Kidney epithelial cell (primary cell): ENCODE measurements at regions not wholly inside any gene's neighbourhood (a gene's known extent, or its start where the extent isn't known, plus 50 kb on each side); places are given as distances from the start of the nearest gene placed in this dataset.

Experiments
- DNase-seq: peaks from one replicate; pipeline ENCODE4 v3.0.0-alpha.2; 2010; ENCODE audit warnings: low read depth
- H3K27me3 ChIP-seq: 2 replicates; pipeline ENCODE4 v1.6.0; 2011; ENCODE audit warnings: low read length; ENCODE audit not compliant: control insufficient read depth, insufficient read depth
- H3K36me3 ChIP-seq: 2 replicates; pipeline ENCODE4 v1.5.1; 2011; ENCODE audit warnings: low read length; ENCODE audit not compliant: control insufficient read depth, insufficient read depth
- H3K4me3 ChIP-seq: 2 replicates; pipeline ENCODE4 v1.5.1; 2011; ENCODE audit warnings: low read depth, mild to moderate bottlenecking, control low read depth, low read length
- CTCF ChIP-seq: IDR thresholded peaks from 2 replicates; pipeline ENCODE4 v1.5.1; 2011; ENCODE audit warnings: mild to moderate bottlenecking, moderate library complexity, low read length, control low read depth, inconsistent platforms; ENCODE audit not compliant: insufficient read depth, poor library complexity, severe bottlenecking

DNA sequence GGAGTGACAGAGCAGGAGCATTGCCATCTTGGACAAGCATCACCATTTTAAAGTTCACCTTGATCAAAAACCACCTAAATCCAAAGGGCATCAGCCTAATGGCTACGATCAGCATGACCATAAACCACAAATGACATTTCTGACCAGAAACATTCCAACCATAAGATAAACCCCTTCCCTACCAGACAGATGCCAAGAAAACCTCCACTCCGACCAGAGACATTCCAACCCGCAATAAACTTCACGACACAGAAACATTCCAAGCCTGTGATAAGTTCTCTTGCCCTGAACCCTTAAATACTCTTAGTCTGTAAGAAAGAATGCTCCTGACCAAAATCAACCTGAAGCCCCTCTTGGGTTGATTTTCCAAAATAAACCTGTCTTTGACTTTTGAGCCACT is 606.9 kb downstream of the POM121L12 start:
- no peak for TF ChIP-seq CTCF
- Histone ChIP-seq H3K27me3 (no peaks in the 10 kb centered on the region), H3K36me3 (no peaks in the 10 kb centered on the region), H3K4me3 (no peak overlapping the region)
- DNase-seq, result peak; percentile 5

DNA sequence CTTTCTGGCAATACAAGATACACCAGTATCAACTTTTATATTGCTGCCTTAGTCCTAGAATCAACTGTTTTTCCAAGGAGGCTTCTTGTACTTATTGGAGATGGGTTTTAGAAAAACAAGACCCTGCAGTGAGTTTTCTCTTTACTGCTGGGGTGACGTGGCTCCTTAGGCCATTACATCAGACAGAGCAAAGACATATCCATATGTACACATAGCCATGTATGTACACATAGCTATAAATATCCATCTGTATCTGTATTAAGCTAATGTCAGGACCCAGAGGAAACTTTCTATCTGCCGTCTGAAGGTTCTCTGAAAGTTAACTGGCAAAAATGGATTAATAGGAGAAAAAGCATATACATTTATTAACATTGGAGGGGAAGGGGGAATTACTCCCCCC is 607.4 kb downstream of the POM121L12 start:
- TF ChIP-seq CTCF, result no peak
- Histone ChIP-seq H3K4me3 (no peak overlapping the region), H3K27me3 (no peaks in the 10 kb centered on the region), H3K36me3 (no peaks in the 10 kb centered on the region)
- DNase-seq, result no peak

DNA sequence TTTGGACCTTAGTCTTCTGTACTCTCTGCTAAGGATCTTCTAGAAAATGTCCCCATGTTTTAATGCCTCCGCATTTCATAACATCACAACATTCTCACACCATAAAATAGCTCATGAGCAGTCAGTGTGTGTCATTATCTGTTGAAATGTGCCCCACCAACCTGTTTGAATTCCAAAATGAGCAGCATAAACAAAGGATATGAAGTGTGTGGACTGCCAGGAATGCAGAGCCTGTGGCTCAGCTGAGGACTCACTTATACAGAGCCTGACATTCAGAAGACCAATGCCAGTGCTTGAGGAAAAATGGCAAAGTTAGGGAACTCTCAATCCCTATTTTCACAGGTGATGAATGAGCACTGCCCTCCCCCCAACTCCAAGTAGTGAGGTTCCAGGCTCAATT is 621.4 kb downstream of the POM121L12 start:
- no peaks in the 10 kb centered on the region for H3K27me3 ChIP-seq
- no peak for DNase-seq
- no peak for TF ChIP-seq CTCF
- H3K36me3 ChIP-seq, result no peaks in the 10 kb centered on the region
- no peak overlapping the region for H3K4me3 ChIP-seq

DNA sequence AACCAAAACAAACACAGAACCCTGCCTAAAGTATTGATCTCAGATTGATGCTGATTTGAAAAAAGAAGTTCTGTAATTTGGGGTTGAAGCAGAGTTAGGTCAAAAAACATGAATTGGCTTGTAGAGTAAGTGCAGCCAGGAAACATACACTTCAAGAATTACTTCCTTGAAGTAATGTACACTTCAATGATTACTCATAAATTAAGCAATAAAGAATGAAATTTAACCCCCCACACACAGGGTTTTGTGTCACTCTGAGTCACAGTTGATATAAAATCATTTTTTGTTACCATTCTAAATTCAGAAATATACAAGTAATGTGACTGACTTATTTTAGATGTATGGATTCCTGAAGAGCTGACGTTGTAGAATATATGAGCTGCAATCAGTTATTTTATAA is 622.2 kb downstream of the POM121L12 start:
- no peak for TF ChIP-seq CTCF
- Histone ChIP-seq H3K36me3 (no peaks in the 10 kb centered on the region), H3K27me3 (no peaks in the 10 kb centered on the region), H3K4me3 (no peak overlapping the region)
- DNase-seq, result no peak

DNA sequence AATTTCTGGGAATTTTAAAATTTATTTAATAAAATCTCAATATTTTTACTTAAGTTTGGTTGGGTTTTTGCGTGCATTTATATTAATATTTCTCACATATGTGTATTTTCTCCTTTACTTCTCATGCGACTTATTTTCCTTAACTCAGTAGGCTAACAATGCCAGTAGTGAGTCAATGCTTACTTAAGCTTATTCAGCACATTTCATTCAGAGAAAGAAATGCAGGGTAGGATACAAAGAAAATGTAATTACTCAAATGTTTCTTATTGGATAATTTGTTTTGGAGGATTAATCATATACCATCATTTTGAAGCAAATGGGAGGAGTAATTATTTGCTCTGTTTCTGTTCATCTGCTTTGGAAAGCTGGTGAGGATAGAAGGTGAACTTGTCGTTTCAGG is 623.5 kb downstream of the POM121L12 start:
- TF ChIP-seq CTCF, result no peak
- no peaks in the 10 kb centered on the region for H3K36me3 ChIP-seq
- H3K27me3 ChIP-seq, result no peaks in the 10 kb centered on the region
- no peak overlapping the region for H3K4me3 ChIP-seq
- DNase-seq, result no peak

- H3K4me3 ChIP-seq, result no peak overlapping the region
- DNase-seq, result no peak
- no peak for TF ChIP-seq CTCF
- H3K36me3 ChIP-seq, result no peaks in the 10 kb centered on the region
- no peaks in the 10 kb centered on the region for H3K27me3 ChIP-seq
Measured at GRCh38 chr7:53661645-53662217, 626.3 kb downstream of the POM121L12 start.
